CD14-positive monocyte (primary cell): ENCODE measurements at regions not wholly inside any gene's neighbourhood (a gene's known extent, or its start where the extent isn't known, plus 50 kb on each side); places are given as distances from the start of the nearest gene placed in this dataset.

Experiments
- DNase-seq, 3 donors: peaks; one replicate each; pipeline ENCODE4 v3.0.0-alpha.2; 2011 to 2022
- H2AFZ ChIP-seq: 2 replicates; pipeline ENCODE4 v1.6.0; 2012; ENCODE audit warnings: mild to moderate bottlenecking, low read depth, low read length, inconsistent platforms; ENCODE audit not compliant: insufficient read depth, poor library complexity, severe bottlenecking
- H3K27ac ChIP-seq, 2 donors: 1 replicate in 1 of 2; 2 replicates in 1 of 2; pipeline ENCODE4 v1.5.1; 2012 to 2013; ENCODE audit warnings: low read length in 2 of 2, control low read depth in 1 of 2, inconsistent platforms in 1 of 2, low read depth in 1 of 2, mild to moderate bottlenecking in 1 of 2
- H3K27me3 ChIP-seq, 2 donors: one replicate each; pipeline versions ENCODE4 v1.6.0 to v1.6.1; 2011 to 2013; ENCODE audit warnings: low read length in 2 of 2; ENCODE audit not compliant: control insufficient read depth in 2 of 2, insufficient read depth in 2 of 2
- H3K36me3 ChIP-seq, 2 donors: replicated peaks in 1 of 2; 1 replicate in 1 of 2; 2 replicates in 1 of 2; pipeline versions ENCODE4 v1.5.1 to v1.6.1; 2012 to 2013; ENCODE audit warnings: low read length in 2 of 2, control low read depth in 1 of 2, inconsistent platforms in 1 of 2, mild to moderate bottlenecking in 1 of 2; ENCODE audit not compliant: insufficient read depth in 2 of 2, control insufficient read depth in 1 of 2
- H3K4me1 ChIP-seq, 2 donors: 1 replicate in 1 of 2; 2 replicates in 1 of 2; pipeline versions ENCODE4 v1.5.1 to v1.6.1; 2012 to 2013; ENCODE audit warnings: low read length in 2 of 2, control low read depth in 1 of 2, inconsistent platforms in 1 of 2, mild to moderate bottlenecking in 1 of 2, moderate library complexity in 1 of 2; ENCODE audit not compliant: insufficient read depth in 2 of 2, control insufficient read depth in 1 of 2
- H3K4me2 ChIP-seq: replicated peaks from 2 replicates; pipeline ENCODE3; 2012; ENCODE audit warnings: low read length, moderate library complexity, mild to moderate bottlenecking; ENCODE audit not compliant: poor library complexity, severe bottlenecking; ENCODE audit errors: extremely low read depth
- H3K4me3 ChIP-seq, 3 experiments: fragments of 200-600 bp in 1 of 3; sonication (generic) in 1 of 3; replicated peaks in 1 of 3; 1 replicate in 2 of 3; 2 replicates in 1 of 3; pipeline ENCODE4 v1.5.1; 2011 to 2013; ENCODE audit warnings: low read length in 3 of 3, mild to moderate bottlenecking in 3 of 3, control low read depth in 2 of 3, low read depth in 2 of 3, inconsistent platforms in 1 of 3, moderate library complexity in 1 of 3
- H3K79me2 ChIP-seq: 2 replicates; pipeline ENCODE4 v1.6.0; 2012; ENCODE audit warnings: mild to moderate bottlenecking, control low read depth, inconsistent platforms, low read length, moderate library complexity; ENCODE audit not compliant: insufficient read depth
- H3K9ac ChIP-seq: 2 replicates; pipeline ENCODE4 v1.6.0; 2017; ENCODE audit warnings: low read length, mild to moderate bottlenecking; ENCODE audit not compliant: insufficient read depth, poor library complexity, severe bottlenecking
- H3K9me3 ChIP-seq, 2 donors: replicated peaks in 1 of 2; 1 replicate in 1 of 2; 2 replicates in 1 of 2; pipeline versions ENCODE4 v1.5.1 to v1.6.1; 2012 to 2013; ENCODE audit warnings: low read length in 2 of 2, control low read depth in 1 of 2; ENCODE audit not compliant: control insufficient read depth in 1 of 2, insufficient read depth in 1 of 2
- H4K20me1 ChIP-seq: 2 replicates; pipeline ENCODE4 v1.6.0; 2012; ENCODE audit warnings: mild to moderate bottlenecking, low read length, control low read depth, moderate library complexity; ENCODE audit not compliant: insufficient read depth
- H3K27ac Mint-ChIP-seq, 7 donors: one replicate each; pipeline ENCODE4 v1.8.0; 2020; ENCODE audit warnings: mild to moderate bottlenecking in 7 of 7, mixed read lengths in 7 of 7, moderate library complexity in 6 of 7, inconsistent platforms in 2 of 7
- H3K27me3 Mint-ChIP-seq, 3 donors: one replicate each; pipeline ENCODE4 v1.8.0; 2021 to 2022; ENCODE audit warnings: low read depth in 3 of 3, mild to moderate bottlenecking in 3 of 3, mixed read lengths in 3 of 3, moderate library complexity in 3 of 3, inconsistent platforms in 1 of 3
- H3K36me3 Mint-ChIP-seq, 2 donors: one replicate each; pipeline ENCODE4 v1.8.0; 2020; ENCODE audit warnings: mixed read lengths in 2 of 2, inconsistent platforms in 1 of 2, mild to moderate bottlenecking in 1 of 2
- H3K4me1 Mint-ChIP-seq: one replicate; pipeline ENCODE4 v1.8.0; 2020; ENCODE audit warnings: mild to moderate bottlenecking, mixed read lengths
- H3K4me3 Mint-ChIP-seq, 2 donors: one replicate each; pipeline ENCODE4 v1.8.0; 2020; ENCODE audit warnings: mild to moderate bottlenecking in 2 of 2, mixed read lengths in 2 of 2, moderate library complexity in 1 of 2
- H3K9me3 Mint-ChIP-seq, 7 donors: one replicate each; pipeline ENCODE4 v1.8.0; 2020 to 2022; ENCODE audit warnings: mixed read lengths in 7 of 7, mild to moderate bottlenecking in 6 of 7, moderate library complexity in 6 of 7, inconsistent platforms in 2 of 7
- WGBS: methylation state at CpG from one replicate; pipeline ENCODE4 v1.1.5; 2013; ENCODE audit warnings: missing lambda C conversion rate; ENCODE audit not compliant: insufficient coverage; 5-methylcytosine and 5-hydroxymethylcytosine counted together
- intact Hi-C, 2 donors: fragments of 100-400 bp; cut with micrococcal nuclease; formaldehyde crosslinking; loops; one replicate each; pipeline versions ENCODE4 v1.15.0 to v1.15.1; 2023
- TF ChIP-seq, protein P1 (sequence below): fragments of 200-600 bp; IDR thresholded peaks from one replicate; pipeline ENCODE4 v1.8.0; 2022; ENCODE audit warnings: antibody characterized with exemption, mild to moderate bottlenecking

DNA sequence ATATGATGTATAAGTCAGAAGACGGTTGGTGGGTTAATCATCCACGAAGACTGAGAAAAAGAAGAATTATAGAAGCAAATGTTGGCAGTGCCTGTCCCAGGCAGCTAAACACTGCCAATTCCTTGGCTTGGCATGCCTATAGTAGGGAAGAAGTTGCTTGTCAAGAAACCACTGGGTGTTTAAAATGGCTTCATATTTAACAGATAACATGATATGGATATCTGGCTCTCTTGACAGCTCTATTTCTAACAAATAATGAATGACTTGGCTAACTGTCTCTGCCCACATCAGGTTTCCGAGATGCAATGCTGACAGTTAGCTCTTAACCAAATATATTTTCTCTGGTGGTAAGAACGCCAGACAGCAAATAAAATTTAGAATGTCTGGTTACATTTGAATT, 341.7 kb upstream of the KCNMB2 start:
- Histone ChIP-seq H3K4me2 (no peak overlapping the region), H3K9me3 (no peaks in the 10 kb centered on the region), H3K27me3 (no peaks in the 10 kb centered on the region), H3K36me3 (no peaks in the 10 kb centered on the region), H3K9ac (no peak overlapping the region), H3K4me3 (no peak overlapping the region), H3K79me2 (no peaks in the 10 kb centered on the region), H4K20me1 (no peaks in the 10 kb centered on the region), H3K4me1 (no peaks in the 10 kb centered on the region), H3K27ac (no peak overlapping the region), H2AFZ (no peak overlapping the region)
- Mint-ChIP-seq H3K27me3 (no peaks in the 10 kb centered on the region), H3K36me3 (no peaks in the 10 kb centered on the region), H3K27ac (no peak overlapping the region), H3K4me3 (no peak overlapping the region), H3K9me3 (peaks cover 0 to 3% (median 0%) of the 10 kb centered on the region in 7 donors), H3K4me1 (no peaks in the 10 kb centered on the region)
- WGBS, result 95% methylated on average over 2 of the region's 4 CpGs
- TF ChIP-seq, protein P1, sequence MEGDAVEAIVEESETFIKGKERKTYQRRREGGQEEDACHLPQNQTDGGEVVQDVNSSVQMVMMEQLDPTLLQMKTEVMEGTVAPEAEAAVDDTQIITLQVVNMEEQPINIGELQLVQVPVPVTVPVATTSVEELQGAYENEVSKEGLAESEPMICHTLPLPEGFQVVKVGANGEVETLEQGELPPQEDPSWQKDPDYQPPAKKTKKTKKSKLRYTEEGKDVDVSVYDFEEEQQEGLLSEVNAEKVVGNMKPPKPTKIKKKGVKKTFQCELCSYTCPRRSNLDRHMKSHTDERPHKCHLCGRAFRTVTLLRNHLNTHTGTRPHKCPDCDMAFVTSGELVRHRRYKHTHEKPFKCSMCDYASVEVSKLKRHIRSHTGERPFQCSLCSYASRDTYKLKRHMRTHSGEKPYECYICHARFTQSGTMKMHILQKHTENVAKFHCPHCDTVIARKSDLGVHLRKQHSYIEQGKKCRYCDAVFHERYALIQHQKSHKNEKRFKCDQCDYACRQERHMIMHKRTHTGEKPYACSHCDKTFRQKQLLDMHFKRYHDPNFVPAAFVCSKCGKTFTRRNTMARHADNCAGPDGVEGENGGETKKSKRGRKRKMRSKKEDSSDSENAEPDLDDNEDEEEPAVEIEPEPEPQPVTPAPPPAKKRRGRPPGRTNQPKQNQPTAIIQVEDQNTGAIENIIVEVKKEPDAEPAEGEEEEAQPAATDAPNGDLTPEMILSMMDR, result no peak
- no peak for DNase-seq
- intact Hi-C loops, result no loop called here

DNA sequence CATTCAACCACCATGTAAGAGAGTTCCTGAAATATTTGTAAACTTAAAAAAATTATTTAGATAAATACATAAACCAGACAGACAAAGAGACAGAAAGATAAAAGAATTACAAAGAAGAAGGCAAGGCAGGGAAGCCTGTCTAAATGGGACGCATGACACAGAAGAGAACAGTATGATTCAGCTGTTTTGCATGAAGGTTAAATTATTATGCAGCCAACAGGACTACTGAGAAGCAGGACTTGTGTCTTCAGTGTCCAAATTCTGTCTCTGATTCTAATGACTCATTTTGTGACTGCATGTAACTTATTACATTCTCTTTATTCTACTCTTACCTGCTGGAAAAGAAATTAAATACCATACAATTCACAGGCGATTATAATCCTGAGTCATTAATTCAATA, 340.4 kb upstream of the KCNMB2 start:
- no peaks in the 10 kb centered on the region for H3K27me3 ChIP-seq
- Mint-ChIP-seq H3K36me3 (no peaks in the 10 kb centered on the region), H3K9me3 (no peaks in the 10 kb centered on the region), H3K4me1 (no peaks in the 10 kb centered on the region), H3K27me3 (no peaks in the 10 kb centered on the region), H3K4me3 (no peak overlapping the region), H3K27ac (no peak overlapping the region)
- no peaks in the 10 kb centered on the region for H3K36me3 ChIP-seq
- H3K9me3 ChIP-seq, result no peaks in the 10 kb centered on the region
- no peak overlapping the region for H2AFZ ChIP-seq
- no peaks in the 10 kb centered on the region for H3K79me2 ChIP-seq
- no peaks in the 10 kb centered on the region for H3K4me1 ChIP-seq
- intact Hi-C loops, result no loop called here
- H4K20me1 ChIP-seq, result no peaks in the 10 kb centered on the region
- TF ChIP-seq, protein P1, result no peak
- H3K4me2 ChIP-seq, result no peak overlapping the region
- H3K9ac ChIP-seq, result no peak overlapping the region
- 25% methylated on average over 1 of the region's 2 CpGs for WGBS
- H3K4me3 ChIP-seq, result no peak overlapping the region
- H3K27ac ChIP-seq, result no peak overlapping the region
- DNase-seq, result no peak
